ENCODE measurements at regions not wholly inside any gene's neighbourhood (a gene's known extent, or its start where the extent isn't known, plus 50 kb on each side); places are given as distances from the start of the nearest gene placed in this dataset.

- CTCF ChIA-PET, result interaction anchor here (0.7 to 5.7 kb wide), 27 partner anchors 10 to 431 kb away, joined by 3 to 57 read pairs (median 4); partner anchors contain the start of gene TMF1
- Histone ChIP-seq H3K4me2 (ENCODE audit: insufficient read depth, low read length) (no peak overlapping the region), H3K9me3 (replicated peaks; ENCODE audit: control insufficient read depth, insufficient read depth, low read length) (no peaks in the 10 kb centered on the region), H3K36me3 (ENCODE audit: control insufficient read depth in 2 of 2, extremely low read depth in 1 of 2, insufficient read depth in 2 of 2, low read length in 2 of 2) (no peaks in the 10 kb centered on the region), H2AFZ (ENCODE audit: low read depth, low read length) (no peak overlapping the region), H3K4me3 (replicated peaks in 1 of 3; ENCODE audit: insufficient read depth in 1 of 3, low read depth in 1 of 3, low read length in 3 of 3) (no peak overlapping the region), H4K20me1 (replicated peaks; ENCODE audit: control insufficient read depth, extremely low read depth, insufficient read depth, low read length) (no peaks in the 10 kb centered on the region), H3K9me1 (replicated peaks; ENCODE audit: control insufficient read depth, extremely low read depth, insufficient read depth, low read length) (no peaks in the 10 kb centered on the region), H3K27ac (ENCODE audit: insufficient read depth, low read depth, low read length) (no peak overlapping the region), H3K9ac (replicated peaks; ENCODE audit: extremely low read depth, insufficient read depth, low read length) (no peak overlapping the region), H3K79me2 (ENCODE audit: control insufficient read depth, insufficient read depth, low read length) (no peaks in the 10 kb centered on the region), H3K4me1 (ENCODE audit: control insufficient read depth, extremely low read depth, insufficient read depth, low read length) (no peaks in the 10 kb centered on the region), H3K27me3 (ENCODE audit: control insufficient read depth in 2 of 2, insufficient read depth in 2 of 2, low read length in 2 of 2) (no peaks in the 10 kb centered on the region)
- no peak for TF ChIP-seq FOS (IDR thresholded peaks at IDR 0.05; ENCODE audit: borderline replicate concordance, insufficient read depth, low read length)
- TF ChIP-seq, protein P1, sequence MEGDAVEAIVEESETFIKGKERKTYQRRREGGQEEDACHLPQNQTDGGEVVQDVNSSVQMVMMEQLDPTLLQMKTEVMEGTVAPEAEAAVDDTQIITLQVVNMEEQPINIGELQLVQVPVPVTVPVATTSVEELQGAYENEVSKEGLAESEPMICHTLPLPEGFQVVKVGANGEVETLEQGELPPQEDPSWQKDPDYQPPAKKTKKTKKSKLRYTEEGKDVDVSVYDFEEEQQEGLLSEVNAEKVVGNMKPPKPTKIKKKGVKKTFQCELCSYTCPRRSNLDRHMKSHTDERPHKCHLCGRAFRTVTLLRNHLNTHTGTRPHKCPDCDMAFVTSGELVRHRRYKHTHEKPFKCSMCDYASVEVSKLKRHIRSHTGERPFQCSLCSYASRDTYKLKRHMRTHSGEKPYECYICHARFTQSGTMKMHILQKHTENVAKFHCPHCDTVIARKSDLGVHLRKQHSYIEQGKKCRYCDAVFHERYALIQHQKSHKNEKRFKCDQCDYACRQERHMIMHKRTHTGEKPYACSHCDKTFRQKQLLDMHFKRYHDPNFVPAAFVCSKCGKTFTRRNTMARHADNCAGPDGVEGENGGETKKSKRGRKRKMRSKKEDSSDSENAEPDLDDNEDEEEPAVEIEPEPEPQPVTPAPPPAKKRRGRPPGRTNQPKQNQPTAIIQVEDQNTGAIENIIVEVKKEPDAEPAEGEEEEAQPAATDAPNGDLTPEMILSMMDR (IDR thresholded peaks at IDR 0.05; ENCODE audit: extremely low read depth in 1 of 2, insufficient read depth in 1 of 2, low read depth in 1 of 2, low read length in 2 of 2), result peak; percentile 23 to 36
- intact Hi-C loops (cut with micrococcal nuclease) (loop anchor here (1.0 to 10.0 kb wide), 3 partner anchors 220 to 493 kb away; no protein-coding TSS in a partner anchor), dilution Hi-C loops (cut with MboI; ENCODE audit: extremely low pct_ligation_motif_present, low sequenced_read_pairs) (no loop called here)
- POLR2A ChIA-PET, result interaction anchor here (0.6 kb wide), 1 partner anchor 90 kb away, joined by 4 read pairs; no protein-coding TSS in a partner anchor
- BruUV-seq (replicated peaks), result no TSS peak
- FAIRE-seq (peak; percentile 28), DNase-seq (ENCODE audit: low read depth, low spot score) (peak; percentile 35)
These were observed 65.7 kb upstream of the FRMD4B start for GRCh38 chr3:69451594-69451993.

DNA sequence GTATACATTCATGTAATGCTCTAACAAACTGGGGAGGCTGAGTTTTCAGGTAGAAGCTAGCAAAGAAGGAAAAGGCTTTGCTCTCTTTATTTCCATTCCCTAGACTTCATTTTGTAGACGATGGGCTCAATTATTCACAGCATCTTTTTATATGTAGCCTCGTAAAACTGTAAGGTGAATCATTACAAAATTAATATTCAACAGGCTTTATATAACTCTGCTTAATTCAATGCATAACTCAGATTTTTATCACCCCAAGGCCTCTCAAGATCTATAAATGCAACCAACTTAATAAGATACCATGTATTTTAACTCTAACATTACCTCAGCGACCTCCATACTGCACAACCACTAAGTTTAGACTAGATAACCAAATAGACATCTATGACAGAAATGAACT lies 63.0 kb upstream of the FRMD4B start:
- ChIA-PET POLR2A (no interaction called here), CTCF (interaction anchor here (0.7 to 5.7 kb wide), 6 partner anchors 7 to 328 kb away, joined by 3 to 57 read pairs (median 3); no protein-coding TSS in a partner anchor)
- Histone ChIP-seq H3K9me3 (replicated peaks; ENCODE audit: control insufficient read depth, insufficient read depth, low read length) (no peaks in the 10 kb centered on the region), H3K4me1 (ENCODE audit: control insufficient read depth, extremely low read depth, insufficient read depth, low read length) (no peaks in the 10 kb centered on the region), H3K9ac (replicated peaks; ENCODE audit: extremely low read depth, insufficient read depth, low read length) (no peak overlapping the region), H3K27ac (ENCODE audit: insufficient read depth, low read depth, low read length) (no peak overlapping the region), H3K27me3 (ENCODE audit: control insufficient read depth in 2 of 2, insufficient read depth in 2 of 2, low read length in 2 of 2) (no peaks in the 10 kb centered on the region), H3K4me2 (ENCODE audit: insufficient read depth, low read length) (no peak overlapping the region), H3K9me1 (replicated peaks; ENCODE audit: control insufficient read depth, extremely low read depth, insufficient read depth, low read length) (no peaks in the 10 kb centered on the region), H3K79me2 (ENCODE audit: control insufficient read depth, insufficient read depth, low read length) (no peaks in the 10 kb centered on the region), H4K20me1 (replicated peaks; ENCODE audit: control insufficient read depth, extremely low read depth, insufficient read depth, low read length) (no peaks in the 10 kb centered on the region), H3K4me3 (replicated peaks in 1 of 3; ENCODE audit: insufficient read depth in 1 of 3, low read depth in 1 of 3, low read length in 3 of 3) (no peak overlapping the region), H3K36me3 (ENCODE audit: control insufficient read depth in 2 of 2, extremely low read depth in 1 of 2, insufficient read depth in 2 of 2, low read length in 2 of 2) (no peaks in the 10 kb centered on the region), H2AFZ (ENCODE audit: low read depth, low read length) (no peak overlapping the region)
- intact Hi-C loops (cut with micrococcal nuclease), result no loop called here
- FAIRE-seq (no peak), DNase-seq (ENCODE audit: low read depth, low spot score) (no peak)
- dilution Hi-C loops (cut with MboI; ENCODE audit: extremely low pct_ligation_motif_present, low sequenced_read_pairs), result no loop called here
- no peak for TF ChIP-seq FOS (IDR thresholded peaks at IDR 0.05; ENCODE audit: borderline replicate concordance, insufficient read depth, low read length)
- TF ChIP-seq, protein P2, sequence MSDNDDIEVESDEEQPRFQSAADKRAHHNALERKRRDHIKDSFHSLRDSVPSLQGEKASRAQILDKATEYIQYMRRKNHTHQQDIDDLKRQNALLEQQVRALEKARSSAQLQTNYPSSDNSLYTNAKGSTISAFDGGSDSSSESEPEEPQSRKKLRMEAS (IDR thresholded peaks at IDR 0.05; ENCODE audit: insufficient read depth, insufficient read length), result no peak
- TF ChIP-seq POLR2A (IDR thresholded peaks at IDR 0.05; ENCODE audit: low read depth, low read length), result no peak
- TF ChIP-seq GATA2 (IDR thresholded peaks at IDR 0.05; ENCODE audit: insufficient read depth, insufficient read length, low read depth, low read length), result no peak
- TF ChIP-seq, protein P1 (IDR thresholded peaks at IDR 0.05; ENCODE audit: extremely low read depth in 1 of 2, insufficient read depth in 1 of 2, low read depth in 1 of 2, low read length in 2 of 2), result no peak
- TF ChIP-seq POLR2AphosphoS5 (IDR thresholded peaks at IDR 0.05; ENCODE audit: insufficient read depth, low read depth, low read length), result no peak
- TF ChIP-seq MYC (IDR thresholded peaks at IDR 0.05; ENCODE audit: low read depth, low read length), result no peak
- TF ChIP-seq JUN (IDR thresholded peaks at IDR 0.05; ENCODE audit: borderline replicate concordance, insufficient read depth, insufficient read length, low read depth), result no peak
- no peak for TF ChIP-seq EZH2 (IDR thresholded peaks at IDR 0.05; ENCODE audit: borderline replicate concordance, low read depth, low read length, severe bottlenecking)
- no TSS peak for BruUV-seq (replicated peaks)

Data from endothelial cell of umbilical vein (primary cell).